ENCODE measurements at regions not wholly inside any gene's neighbourhood (a gene's known extent, or its start where the extent isn't known, plus 50 kb on each side); places are given as distances from the start of the nearest gene placed in this dataset.

- no peak for DNase-seq (ENCODE audit: low read depth)
Measured at GRCh38 chr16:73355981-73356380, 308.1 kb upstream of the ZFHX3 start.

GRCh38 chr16:73354434-73354833 is 306.5 kb upstream of the ZFHX3 start:
- no peak for DNase-seq (ENCODE audit: low read depth)

GRCh38 chr16:73350707-73351452 is 303.0 kb upstream of the ZFHX3 start:
- no peak for DNase-seq (ENCODE audit: low read depth)

- DNase-seq (ENCODE audit: low read depth) = no peak
Measured at GRCh38 chr16:73347500-73348375, 299.8 kb upstream of the ZFHX3 start.

GRCh38 chr16:73339821-73340220 is 291.9 kb upstream of the ZFHX3 start:
- no peak for DNase-seq (ENCODE audit: low read depth)

- DNase-seq (ENCODE audit: low read depth) = no peak
Measured at GRCh38 chr16:73337373-73338296, 289.7 kb upstream of the ZFHX3 start.

- no peak for DNase-seq (ENCODE audit: low read depth)
Measured at GRCh38 chr16:73329358-73330286, 281.7 kb upstream of the ZFHX3 start.

- no peak for DNase-seq (ENCODE audit: low read depth)
Measured at GRCh38 chr16:73326770-73327470, 279.0 kb upstream of the ZFHX3 start.

GRCh38 chr16:73326221-73326620 is 278.3 kb upstream of the ZFHX3 start:
- DNase-seq (ENCODE audit: low read depth) = no peak

GRCh38 chr16:73323880-73324279 is 276.0 kb upstream of the ZFHX3 start:
- DNase-seq (ENCODE audit: low read depth) = no peak

GRCh38 chr16:73322856-73323255 is 274.9 kb upstream of the ZFHX3 start:
- no peak for DNase-seq (ENCODE audit: low read depth)

GRCh38 chr16:73321853-73322252 is 273.9 kb upstream of the ZFHX3 start:
- no peak for DNase-seq (ENCODE audit: low read depth)

GRCh38 chr16:73319737-73320136 is 271.8 kb upstream of the ZFHX3 start:
- DNase-seq (ENCODE audit: low read depth) = no peak

GRCh38 chr16:73319261-73319660 is 271.3 kb upstream of the ZFHX3 start:
- DNase-seq (ENCODE audit: low read depth) = no peak

- no peak for DNase-seq (ENCODE audit: low read depth)
Measured at GRCh38 chr16:73317321-73317857, 269.5 kb upstream of the ZFHX3 start.

- no peak for DNase-seq (ENCODE audit: low read depth)
Measured at GRCh38 chr16:73315645-73316044, 267.7 kb upstream of the ZFHX3 start.

- DNase-seq (ENCODE audit: low read depth) = no peak
Measured at GRCh38 chr16:73313950-73314349, 266.0 kb upstream of the ZFHX3 start.

GRCh38 chr16:73311857-73312723 is 264.2 kb upstream of the ZFHX3 start:
- DNase-seq (ENCODE audit: low read depth) = no peak

- no peak for DNase-seq (ENCODE audit: low read depth)
Measured at GRCh38 chr16:73308771-73309170, 260.8 kb upstream of the ZFHX3 start.
